NOMO-1 treated with DMSO at 0.1 percent for 48 hours (cell line): ENCODE measurements at regions not wholly inside any gene's neighbourhood (a gene's known extent, or its start where the extent isn't known, plus 50 kb on each side); places are given as distances from the start of the nearest gene placed in this dataset.

Experiments used
- DNase-seq: peaks from one replicate; lab custom pipeline; 2025; ENCODE audit not compliant: unreplicated experiment; lab: John Stamatoyannopoulos, UW

DNA sequence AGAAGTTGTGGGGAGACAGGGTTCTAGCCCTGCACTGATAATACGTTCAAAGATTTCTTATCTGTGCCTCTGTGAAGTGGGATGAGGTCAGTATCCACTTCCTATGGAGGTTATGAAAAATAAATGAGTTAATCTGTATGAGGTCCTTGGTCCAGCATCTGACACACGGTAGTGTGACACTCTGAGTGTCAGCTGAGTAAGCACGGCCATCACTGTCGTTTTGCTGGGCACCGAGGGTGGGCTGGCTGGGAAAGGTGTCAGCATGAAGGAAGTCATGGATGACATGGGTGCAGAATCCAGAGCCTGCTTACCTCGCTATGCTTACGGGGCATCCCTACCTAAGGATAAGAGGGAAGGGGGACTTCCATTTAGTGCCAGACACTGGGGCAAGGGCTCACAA lies 150.3 kb downstream of the INHBB start:
- no peak for DNase-seq

DNA sequence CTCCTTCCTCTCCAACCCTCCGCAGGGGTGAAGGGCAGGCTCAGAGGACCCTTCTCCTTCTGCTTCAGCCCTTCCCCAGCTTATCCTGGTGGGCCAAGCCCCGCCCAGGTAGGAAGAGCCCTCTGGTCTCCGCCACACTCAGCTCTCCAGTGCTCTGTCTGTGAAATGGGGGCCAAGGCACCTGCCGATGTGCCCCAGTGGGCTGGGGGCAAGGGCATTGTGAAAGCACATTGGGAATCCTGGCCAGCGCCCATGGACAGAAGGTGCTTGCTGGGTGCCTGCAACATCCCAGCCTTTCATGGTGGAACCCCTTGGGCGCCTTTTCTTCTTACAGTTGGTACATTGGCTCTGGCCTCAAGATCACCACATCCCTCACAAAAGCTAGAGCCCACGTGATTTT lies 150.8 kb downstream of the INHBB start:
- no peak for DNase-seq

DNA sequence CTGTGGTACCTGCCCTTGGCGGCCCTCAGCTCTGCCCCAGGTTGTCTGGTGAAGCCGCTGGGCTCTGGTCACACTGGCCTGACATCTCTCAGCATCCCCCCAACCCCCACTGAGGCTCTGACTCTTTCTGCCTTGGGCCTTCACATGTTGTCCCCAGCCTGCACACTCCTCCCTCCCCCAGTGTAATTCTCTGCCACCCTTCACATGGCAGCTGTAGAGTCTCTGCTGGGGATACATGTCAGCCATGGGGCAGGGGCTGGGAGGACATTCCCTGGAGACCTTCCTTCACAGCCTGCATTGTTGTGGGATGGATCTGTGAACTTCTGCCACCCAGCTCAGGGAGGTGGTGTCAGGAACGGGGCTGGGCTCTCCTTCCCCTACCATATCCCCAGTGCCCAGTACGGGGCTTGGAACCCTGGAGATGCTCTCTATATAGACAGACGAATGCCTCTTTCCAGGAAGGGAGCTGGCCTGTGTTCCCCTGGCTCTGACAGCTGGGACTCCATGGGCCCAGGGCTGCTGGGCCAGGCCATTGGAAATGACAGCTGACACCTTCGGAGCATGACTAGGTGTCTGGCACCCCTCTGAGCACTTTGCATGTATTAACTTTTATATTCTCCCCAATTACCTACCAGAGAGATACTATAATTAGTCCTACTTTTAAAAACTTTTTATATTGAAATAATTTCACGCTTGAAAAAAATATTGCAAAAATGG lies 151.5 kb downstream of the INHBB start:
- DNase-seq, result no peak

DNA sequence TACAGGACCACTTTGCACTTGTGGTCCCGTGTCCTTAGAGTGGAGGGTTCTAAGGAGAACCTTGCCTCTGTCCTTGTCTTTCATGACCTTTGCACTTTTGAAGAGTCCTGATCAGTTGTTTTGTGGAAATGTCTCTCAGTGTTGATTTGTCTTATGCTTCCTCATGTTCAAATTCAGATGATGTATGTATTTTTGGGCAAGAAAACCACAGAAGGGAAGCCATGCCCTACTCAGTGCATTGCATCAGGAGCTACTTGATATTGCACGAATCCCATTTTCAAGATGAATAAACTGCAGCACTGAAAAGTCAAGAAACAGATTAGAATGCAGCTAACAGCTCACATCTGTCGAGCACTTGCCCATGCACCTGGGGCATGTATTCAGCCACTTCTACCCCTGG lies 152.2 kb downstream of the INHBB start:
- DNase-seq, result peak; percentile 57

DNA sequence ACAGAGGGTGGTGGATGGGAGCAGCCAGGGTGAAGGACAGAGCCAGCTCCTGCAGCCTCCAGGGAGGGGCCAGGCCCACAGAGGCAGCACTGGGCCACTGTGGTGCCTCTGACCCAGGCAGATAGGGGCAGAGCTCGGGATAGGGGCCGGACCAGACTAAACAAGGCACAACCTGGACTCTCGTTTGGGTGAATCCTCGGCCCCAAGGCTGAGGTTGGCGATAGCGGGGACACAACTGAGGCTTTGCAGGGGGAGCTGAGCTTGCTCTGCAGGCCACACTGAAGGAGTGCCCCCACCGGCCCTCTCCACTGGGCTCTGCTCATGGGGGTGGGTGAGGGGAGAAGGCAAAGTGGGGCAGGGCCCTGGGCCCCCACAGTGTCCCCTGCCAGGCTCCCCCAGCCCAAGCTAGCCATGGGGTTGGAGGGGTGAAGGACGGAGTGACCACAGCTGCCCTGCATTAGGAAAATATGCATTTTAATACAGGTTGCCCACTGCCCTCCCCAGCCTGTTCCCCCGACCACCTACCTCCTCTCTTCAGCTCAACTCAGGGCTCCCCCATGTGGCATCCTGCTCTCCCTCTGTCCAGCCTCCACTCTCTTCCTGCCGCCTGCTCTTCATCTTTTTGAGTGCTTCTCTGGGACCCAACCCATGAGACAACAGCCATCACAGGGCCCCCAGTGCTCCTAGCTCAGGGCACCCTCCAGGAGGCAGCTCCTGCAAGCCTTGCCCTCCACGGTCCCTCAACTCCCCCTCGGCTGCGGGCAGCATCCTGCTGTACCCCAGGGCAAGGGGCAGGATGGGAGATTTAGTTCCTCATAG lies 152.8 kb downstream of the INHBB start:
- no peak for DNase-seq

DNA sequence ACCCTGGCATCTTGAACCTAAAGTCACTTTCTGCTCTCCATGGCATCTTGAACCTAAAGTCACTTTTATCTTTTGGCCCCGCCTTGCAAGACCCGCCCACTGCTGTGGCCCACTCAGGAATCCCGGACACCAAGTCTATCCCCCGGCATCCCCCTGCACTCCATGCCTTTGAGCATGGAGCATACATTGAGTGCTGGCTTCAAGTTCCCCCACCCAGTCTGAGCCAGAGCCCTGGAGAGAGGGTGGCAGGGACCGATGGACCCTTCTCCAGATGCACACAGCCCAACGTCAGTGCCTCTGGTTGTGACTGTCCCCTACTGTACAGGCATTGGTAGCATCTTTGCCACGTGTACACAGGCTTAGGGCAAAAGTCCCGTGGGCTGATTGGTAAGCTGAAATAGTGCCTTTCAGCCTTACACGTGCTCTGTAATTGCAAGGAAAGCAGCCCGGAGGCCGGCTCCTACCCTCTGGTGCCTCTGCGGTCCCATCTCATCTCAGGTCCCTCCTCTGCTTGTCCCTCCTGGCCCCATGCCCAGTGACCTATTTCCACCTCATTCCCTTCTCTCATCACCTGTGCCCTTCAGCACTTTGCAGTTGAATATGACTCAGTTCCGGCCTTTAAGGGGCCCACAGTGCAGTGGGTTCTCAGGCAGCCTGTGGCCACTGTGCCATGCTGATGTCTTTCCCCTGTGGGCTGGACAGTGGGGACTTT lies 154.0 kb downstream of the INHBB start:
- no peak for DNase-seq

DNA sequence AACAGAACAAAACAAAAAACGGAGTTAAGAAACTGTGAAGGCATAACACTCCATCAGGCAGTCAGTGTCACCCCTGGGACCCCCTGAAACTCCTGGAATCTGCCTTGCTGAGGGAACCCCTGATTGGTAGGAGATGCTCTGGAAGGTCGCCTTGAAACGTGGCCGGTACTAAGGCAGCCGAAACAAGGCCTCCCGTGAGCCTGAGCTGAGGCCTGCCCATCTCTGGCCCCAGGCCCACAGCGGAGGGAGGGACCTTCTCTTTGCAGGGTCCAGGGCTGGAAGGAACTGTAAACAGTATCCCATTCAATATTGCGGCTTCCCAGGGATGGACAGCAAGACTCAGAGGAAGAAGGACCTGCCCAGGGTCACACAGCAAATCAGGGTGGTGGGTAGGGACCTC lies 155.7 kb downstream of the INHBB start:
- no peak for DNase-seq

DNA sequence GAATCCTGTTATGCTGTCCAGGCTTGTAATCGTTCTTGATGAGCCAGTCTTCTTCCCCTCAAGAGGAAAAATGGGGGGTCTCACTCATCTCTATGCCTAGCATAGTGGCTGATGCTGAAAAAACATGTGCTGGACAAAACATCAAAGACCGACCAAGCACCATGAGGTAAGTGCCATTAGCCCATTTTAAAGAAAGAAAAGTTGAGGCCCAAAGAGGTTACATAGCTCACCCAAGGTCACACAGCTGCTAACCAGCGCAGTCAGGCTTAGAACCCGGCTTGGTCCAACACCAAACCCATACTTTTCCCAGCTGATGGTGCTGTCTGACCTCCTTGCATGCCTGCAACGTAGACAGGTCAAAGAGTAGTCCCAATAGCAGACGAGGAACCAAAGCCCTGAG lies 156.4 kb downstream of the INHBB start:
- DNase-seq, result no peak

DNA sequence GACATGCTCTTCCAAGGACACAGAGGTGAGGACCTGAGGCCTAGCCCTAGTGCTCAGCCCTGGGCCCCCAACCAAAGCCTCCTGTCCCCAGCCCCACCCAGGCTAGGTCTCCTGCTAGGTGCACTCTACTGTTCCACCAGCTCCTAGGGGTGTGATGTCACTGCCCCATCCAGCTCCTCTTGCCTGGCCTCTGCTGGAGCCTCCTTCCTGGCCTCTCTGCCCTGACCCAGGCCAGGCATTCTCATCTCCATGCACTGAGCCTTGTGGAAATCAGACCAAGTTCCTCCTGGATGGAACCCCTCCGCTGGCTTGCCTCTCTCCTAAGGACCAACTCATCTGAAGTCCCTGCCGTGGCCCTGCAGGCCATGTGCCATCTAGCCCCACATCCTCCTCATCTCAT lies 156.8 kb downstream of the INHBB start:
- no peak for DNase-seq

DNA sequence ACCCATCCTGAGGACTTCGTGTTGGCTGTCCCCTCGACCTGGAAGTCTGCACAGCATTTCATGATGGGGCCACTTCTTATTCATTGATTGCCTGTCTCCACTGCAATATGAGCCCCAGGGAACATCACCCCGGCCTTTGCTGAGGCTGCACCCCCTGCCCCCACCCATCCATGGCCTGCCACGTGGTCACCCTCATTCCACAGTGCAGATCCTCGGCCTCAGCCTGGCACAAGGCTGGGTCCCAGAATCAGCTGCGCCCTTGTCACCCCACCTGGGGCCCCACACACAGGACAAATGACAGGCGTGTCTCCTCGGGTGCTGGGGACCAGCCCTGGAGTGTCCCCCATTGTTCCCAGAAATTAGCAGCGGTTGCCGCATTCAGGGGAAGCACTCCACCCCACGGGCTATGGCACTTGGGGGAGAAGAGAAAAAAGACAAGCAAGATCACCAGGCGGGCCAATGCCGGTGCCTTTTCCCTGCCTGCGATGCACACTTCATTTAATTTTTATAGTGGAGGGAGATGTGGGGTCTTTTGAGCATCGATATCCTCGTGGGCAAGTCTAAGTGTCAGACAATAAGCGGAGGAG lies 157.4 kb downstream of the INHBB start:
- DNase-seq, result no peak

DNA sequence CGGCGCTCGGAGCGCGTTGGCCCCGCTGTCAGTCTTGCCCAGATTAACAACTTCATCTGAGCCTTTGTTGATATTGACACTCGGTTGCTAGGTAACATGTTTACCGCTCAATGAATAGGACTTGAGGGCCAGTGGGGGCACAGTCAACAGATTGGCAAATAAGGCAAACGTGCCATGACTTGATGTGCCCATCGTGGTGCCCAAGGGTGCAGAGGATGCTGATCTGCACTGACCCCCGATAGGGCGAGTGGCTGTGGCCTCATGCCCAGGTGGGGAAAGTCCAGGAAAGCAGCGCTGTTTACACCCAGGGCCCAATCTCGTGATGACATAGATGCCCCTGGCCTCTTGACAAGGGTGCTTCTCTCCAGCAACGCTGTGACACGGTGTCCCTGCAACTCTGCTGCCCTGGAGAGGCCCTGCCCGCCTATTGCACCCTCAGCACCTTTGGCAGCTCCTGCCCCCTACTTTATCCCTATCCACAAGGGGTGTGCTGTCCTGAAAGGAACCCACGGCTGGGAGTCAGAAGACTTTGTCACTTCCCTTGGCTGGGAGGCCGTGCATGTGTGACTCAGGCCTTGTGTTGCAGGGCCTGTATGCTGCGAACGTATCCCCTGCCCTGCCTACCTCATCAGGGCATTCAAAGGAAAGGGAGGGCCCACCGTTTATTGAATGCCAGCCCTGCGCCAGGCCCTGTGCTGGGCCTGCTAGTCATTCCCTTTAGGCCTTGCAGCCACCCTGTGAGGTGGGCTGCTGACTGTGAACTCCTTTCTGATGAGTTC lies 158.0 kb downstream of the INHBB start:
- no peak for DNase-seq

DNA sequence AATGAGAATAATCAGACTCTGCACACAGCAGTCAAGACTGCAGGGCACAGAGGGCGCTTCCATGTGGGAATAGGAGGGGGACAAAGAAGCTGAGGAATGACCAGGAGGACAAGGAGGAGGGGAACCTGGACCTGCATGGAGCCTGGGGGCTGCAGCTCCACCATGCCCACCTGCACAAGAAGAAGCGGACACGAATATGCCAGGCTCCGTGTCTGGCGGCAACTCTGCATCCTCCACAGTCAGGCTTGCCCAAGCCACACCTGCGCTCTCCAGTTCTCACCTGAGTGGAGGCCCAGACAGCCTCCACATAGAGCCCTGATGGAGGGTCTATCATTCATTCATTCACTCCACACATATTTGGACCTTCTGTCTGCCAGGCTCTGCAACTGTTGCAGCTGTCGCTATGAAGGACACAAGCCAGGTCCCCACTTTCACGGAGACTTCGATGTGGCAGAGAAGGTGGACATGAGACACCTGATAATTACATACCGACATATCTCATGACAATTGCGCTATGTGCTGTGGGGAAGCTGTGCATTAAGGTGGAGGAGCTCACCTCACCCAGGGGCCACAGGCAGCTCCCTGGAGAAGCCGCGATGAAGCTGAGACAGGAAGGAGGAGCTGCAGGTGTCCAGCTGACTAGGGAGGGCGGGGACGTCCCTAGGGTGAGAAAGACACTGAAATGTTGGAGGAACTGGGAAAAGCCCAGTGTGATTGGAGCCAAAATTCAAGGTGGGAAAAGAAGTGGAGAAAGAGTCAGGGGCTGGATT lies 159.2 kb downstream of the INHBB start:
- no peak for DNase-seq

DNA sequence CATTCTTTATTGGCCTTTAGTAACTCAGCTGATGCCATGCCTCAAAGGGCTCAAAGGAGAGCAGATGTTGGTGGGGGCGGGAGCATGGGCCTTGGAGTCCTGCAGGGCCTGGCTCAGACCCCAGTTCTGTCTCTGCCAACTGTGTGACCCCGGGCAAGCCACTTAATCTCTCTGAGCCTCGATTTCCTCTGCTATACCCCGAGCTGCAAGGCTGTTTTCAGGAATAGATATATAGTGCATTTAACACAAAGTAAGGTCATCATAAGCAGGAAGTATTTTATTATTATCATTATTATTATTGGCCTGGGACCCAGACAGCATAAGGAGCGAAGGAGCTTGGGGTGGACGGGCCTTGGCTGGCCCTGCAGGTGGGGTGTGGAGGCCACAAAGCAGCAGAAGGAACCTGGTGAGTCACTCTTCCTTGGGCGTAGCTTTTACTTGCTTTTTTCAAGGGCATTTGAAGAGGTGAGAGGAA lies 162.7 kb downstream of the INHBB start:
- DNase-seq, result no peak

DNA sequence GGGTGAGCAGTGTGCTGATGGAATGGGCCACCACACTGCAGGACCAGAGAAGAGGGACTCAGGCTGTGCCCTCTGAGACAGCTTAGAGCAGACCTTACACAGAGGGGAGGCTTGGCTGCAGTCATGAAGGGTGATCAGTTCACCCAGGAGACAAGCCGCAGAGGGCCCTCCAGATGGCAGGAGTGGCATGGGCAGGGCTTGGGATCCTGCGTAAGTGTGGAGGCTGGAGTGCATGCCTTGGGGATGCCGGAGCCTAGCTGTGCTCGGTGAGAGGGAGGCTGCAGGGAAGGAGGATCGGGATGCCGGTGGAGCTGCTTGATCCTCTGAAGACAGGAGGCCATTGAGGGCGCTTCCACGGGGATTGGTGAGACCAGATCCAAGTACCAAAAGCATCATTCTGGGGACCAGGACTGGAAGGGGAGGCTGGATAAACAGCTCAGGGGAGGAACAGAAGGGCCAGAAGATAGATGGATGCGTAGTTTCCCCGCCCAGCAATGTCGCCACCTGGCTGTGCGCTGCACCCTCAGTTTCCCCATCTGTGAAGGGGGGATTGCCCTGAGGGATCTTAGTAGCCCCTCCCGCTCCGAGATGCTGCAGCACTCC lies 163.4 kb downstream of the INHBB start:
- no peak for DNase-seq

DNA sequence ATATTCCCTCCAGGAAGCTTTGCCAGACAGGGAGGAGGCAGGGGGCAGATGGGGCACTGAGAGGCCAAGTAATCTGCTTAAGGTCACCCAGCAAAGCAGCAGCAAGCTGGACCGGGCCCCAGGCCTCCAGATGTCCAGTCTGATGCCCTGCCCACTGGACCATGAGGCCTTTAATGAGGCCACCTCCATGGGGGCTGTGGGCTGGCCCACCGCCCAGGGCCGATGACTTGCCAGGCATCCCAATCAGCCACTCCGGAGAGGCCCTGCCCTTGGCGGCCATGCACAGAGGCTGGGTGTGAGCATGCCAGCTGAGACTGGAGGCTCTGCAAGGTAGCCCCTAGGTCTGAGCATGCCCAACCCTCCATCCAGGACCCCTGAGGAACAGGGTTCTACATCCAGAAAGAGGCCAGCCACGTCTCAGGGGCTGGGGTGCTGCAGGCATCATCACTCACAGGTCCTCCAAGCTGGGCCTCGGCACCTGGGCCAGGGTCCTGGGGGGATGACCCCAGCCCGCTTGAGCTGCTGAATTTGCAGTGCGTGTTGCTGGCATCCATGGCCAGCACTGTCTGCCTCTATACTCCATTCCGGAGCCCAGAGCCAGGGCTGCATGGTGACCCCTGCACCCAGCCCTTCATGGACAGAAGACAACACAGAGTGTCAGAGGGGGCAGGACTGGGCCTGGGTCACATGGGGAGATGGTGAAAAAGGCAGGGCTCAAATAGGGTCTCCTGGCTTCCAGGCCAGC lies 164.2 kb downstream of the INHBB start:
- DNase-seq, result no peak

DNA sequence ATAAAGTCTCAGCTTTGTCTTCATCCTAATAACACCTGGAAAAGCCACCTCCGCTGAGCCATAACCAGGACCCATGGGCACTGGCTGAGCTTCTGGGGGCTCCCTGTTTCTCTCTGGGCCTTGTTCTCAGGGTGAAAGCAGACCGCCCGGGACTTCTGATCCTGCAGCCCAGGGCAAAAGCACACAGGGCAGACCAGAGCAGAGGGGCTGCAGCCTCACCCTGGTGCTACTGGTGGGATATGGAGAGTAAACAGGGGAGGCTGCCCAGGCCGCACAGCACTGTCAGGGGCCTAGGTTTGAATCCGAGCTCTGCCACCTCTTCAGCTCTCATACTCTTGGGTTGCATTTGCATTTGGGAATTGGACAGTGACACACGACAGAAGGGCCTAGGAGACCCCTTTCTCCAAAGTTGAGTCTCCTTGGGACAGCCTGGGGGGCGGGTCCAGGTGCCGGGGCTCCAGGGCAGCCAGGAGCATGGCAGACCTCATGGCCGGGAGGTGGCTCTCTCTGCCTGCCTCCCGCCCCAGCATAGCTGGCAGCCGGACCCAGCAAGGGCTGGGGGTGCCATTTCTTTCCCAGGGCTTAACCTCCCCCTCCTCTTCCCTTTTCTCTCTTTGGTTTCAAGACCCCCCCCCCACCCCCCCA lies 164.9 kb downstream of the INHBB start:
- DNase-seq, result no peak

DNA sequence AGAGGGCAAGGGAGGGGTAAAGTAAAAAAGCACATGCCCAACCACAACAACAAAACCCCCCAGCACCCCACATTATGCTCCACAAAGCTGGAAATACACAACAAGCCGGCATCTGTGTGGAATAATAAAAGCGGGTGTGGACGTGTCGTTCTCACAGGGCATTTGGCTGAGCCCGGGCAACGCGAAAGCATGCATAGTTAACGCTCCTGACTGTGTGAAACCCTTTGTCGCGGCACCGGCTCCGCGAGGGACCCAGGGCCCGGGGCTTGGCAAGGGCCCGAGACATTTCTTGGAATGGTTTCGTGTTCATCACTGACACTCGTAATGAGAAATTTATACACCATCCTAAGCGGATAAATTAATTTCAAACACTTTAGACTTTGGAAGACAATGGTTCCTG lies 165.6 kb downstream of the INHBB start:
- DNase-seq, result no peak

DNA sequence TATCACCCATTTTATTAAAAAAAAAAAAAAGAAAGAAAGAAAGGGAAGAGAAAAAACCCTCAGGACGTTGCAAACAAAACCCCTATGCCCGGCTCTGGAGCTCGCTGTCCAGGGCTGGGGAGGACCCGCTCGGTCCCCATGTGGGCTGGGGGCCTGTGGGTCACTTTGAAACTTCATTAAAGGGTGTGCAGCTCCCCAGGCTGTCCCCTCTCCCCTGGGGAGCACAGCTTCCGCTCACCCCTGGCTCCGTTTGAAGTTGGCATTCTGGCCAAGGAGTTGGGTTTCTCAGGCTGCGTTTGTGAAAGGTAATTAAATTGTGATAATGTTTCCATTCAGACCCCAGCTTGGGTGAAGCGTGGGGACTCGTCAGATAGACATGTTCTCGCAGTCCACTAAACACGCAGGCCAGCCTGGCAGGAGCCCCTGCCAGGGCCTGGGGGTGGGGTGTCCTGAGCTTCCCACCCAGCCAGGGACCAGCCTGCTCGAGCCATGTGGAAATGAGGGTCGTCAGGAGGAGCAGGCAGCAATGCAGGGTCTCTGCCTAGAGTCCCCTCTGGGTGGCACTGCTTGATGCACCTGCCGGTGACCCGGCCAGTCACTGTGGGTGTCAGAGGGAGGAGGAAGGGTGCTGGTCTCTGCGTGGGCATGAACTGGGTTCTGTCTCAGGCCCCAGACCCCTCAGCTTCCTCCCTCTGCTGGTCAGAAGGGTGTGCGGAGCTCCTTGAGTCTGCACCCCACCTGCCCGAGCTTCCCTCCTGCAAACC lies 166.2 kb downstream of the INHBB start:
- DNase-seq, result no peak
